ENCODE measurements at regions not wholly inside any gene's neighbourhood (a gene's known extent, or its start where the extent isn't known, plus 50 kb on each side); places are given as distances from the start of the nearest gene placed in this dataset.

DNA sequence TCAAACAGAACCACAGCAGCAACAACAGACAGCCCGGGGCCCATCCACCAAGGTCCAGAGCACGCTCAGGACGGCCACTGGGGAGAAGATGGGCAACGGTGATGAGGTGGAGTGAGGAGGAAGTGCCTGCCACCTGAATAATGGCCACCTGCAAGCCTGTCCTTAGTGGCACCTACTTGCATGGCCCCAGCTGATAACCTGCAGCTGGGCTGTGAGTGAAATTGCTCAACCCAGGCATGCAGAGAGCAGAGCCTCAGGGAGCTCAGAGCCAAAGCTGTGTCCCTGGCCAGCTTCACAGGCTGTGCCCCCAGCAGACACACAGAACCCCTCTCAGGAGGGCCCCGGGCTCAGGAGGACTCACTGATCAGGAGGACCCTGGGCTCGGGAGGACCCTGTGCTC lies 102.4 kb upstream of the ADRA2C start:
- H3K27me3 ChIP-seq, result no peaks in the 10 kb centered on the region

DNA sequence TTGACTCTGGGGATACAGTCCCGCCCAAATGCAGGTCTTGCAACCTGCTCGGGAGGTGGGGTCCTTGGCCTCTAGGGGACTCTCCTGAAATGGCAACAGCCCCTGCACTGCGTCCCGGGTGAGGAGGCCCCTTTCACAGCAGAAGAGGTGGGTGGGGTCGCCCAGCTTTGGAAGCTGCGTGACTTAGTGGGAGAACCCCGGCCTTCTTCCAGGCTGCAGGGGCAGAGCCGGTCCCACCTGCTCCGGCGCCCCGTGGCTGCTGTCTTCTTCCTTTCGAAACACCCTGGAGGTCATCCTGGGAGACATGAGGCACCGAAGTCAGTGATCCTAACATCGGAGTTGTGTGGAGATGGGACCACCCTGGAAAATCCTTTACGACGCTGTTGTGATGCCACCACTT lies 103.7 kb upstream of the ADRA2C start:
- H3K36me3 ChIP-seq, result no peaks in the 10 kb centered on the region
- H3K9me3 ChIP-seq, result no peaks in the 10 kb centered on the region
- no peak for DNase-seq
- H3K4me3 ChIP-seq, result no peak overlapping the region
- no peaks in the 10 kb centered on the region for H3K27me3 ChIP-seq

More for the DNA sequence above, 102.4 kb upstream of the ADRA2C start:
- no peaks in the 10 kb centered on the region for H3K36me3 ChIP-seq
- H3K9me3 ChIP-seq, result no peaks in the 10 kb centered on the region
- no peak for DNase-seq
- no peak overlapping the region for H3K4me3 ChIP-seq

DNA sequence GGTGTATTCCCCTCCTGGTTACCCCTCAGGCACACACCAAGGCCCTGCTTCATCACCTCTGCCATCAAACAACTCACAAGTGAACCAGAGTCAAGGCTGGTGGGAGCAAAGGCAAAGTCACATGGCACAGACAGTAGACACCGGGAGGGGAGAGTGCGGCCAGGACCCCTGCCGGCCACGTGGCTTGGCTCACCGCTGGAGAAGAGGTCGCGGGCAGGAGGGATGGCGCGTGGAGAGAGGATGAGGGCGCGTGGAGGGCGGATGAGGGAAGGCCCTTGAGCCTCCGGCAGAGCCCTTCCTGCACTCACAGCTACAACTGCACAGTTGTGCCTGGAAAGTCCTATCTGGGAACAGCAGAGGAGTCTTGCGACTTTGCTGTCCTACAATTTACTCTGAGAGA lies 104.2 kb upstream of the ADRA2C start:
- no peak for DNase-seq
- Histone ChIP-seq H3K9me3 (no peaks in the 10 kb centered on the region), H3K27me3 (no peaks in the 10 kb centered on the region), H3K36me3 (no peaks in the 10 kb centered on the region), H3K4me3 (no peak overlapping the region)

DNA sequence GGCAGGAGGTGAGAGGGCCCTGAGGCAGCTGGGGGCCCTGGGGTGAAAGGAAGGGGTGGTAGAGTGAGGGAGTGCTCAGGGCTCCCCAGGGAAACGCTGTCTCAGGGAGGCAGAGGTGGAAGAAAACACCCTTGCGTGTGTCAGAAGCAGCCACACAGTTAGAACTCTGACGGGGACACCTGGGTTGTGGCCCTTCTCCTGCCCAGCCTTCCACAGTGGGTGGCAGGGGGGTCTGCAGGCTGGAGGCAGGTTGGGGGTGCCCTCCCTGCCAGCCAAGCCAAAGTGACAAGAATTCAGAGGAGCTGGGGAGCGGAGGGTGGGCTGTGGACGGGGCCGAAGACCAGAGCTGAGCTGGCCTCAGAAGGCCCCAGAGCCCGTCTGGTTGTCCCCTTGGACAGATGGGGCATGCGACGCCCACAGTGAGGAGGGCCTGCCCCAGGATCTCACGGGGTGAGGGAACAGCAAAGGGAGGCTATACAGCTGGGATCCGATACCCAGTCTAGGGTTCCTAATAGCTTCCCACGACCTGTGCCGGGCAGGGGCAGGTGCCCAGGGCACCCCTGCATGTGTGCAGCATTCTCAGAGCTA lies 105.2 kb upstream of the ADRA2C start:
- H3K36me3 ChIP-seq, result no peaks in the 10 kb centered on the region
- no peak overlapping the region for H3K4me3 ChIP-seq
- no peaks in the 10 kb centered on the region for H3K9me3 ChIP-seq
- no peak for DNase-seq
- H3K27me3 ChIP-seq, result no peaks in the 10 kb centered on the region

DNA sequence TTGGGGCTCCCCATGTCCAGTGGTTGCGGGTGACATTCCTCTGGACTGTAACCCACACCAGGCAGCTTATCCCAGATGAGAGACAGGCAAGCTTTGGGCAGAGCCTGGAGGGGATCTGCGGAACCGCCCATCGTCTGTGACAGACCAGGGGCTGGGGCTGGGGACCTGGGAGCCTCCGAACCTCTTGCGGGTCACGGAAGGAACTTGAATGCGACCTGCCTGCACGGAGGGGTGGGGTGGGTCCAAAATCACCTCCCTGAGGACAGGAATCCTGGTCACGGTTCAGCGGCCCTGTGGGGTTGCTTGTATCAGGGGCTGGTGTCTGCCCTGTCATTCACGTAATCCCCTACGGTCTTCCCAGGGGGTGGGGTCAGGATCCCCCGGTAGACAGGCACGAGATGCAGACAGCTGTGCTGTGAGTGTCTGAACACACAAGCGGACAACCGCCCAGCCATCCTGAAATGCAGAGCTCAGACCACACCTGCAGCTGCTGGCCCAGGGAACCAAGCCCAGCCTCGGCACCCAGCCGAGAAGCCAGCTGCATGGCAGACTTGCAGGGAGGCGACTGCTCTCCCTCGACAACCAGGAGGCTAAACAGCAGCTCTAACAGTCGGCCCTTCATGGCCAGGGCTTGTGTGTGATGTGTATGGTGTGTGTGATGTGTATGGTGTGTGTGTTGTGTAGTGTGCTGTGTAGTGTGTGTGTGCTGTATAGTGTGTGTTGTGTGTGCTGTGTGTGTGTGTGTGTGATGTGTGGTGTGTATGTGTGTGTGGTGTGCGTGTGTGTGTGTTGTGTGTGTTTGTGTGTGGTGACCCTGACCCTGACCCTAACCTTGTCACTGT lies 105.9 kb upstream of the ADRA2C start:
- DNase-seq, result peak; percentile 22
- no peaks in the 10 kb centered on the region for H3K27me3 ChIP-seq
- no peaks in the 10 kb centered on the region for H3K36me3 ChIP-seq
- no peaks in the 10 kb centered on the region for H3K9me3 ChIP-seq
- H3K4me3 ChIP-seq, result no peak overlapping the region

DNA sequence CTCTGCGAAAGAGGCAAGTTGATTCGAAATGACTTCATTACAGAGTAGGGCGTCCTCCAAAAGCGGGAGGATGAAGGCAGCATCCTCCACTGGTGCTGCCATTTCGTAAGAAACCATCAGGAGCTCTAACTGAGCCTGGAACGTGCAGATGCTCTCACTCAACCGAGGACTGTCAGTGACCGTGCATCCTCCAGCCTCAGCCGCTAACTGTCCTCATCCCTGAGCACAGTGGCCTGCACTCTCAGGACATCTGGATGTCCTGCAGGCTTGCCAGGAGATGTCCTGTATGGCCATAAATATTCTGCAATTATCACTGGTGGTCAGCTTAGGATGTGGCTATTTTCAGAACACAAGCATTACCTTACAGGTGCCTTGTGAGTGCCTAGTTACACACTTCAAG lies 107.1 kb upstream of the ADRA2C start:
- no peaks in the 10 kb centered on the region for H3K36me3 ChIP-seq
- H3K4me3 ChIP-seq, result no peak overlapping the region
- H3K27me3 ChIP-seq, result no peaks in the 10 kb centered on the region
- no peaks in the 10 kb centered on the region for H3K9me3 ChIP-seq
- no peak for DNase-seq

DNA sequence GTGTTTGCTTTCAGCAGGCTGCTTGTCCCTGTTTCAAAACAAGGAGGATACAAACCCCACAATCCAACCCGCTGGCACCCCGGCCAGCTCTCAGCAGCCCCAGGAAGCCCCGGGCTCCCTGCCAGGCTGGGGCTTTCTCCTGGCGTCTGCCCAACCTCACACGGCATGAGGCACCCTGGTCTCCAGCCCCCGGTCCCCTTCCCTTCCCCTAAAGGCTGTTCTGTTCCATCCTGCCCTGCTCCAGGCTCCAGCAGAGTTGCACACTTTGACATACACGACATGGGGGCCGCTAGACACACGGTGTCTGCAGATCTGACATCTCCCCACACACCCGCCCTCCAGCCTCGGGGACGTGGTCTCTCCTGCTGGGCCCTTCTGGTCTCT lies 107.7 kb upstream of the ADRA2C start:
- no peaks in the 10 kb centered on the region for H3K36me3 ChIP-seq
- H3K9me3 ChIP-seq, result no peaks in the 10 kb centered on the region
- peak; percentile 18 for DNase-seq
- no peak overlapping the region for H3K4me3 ChIP-seq
- H3K27me3 ChIP-seq, result no peaks in the 10 kb centered on the region

DNA sequence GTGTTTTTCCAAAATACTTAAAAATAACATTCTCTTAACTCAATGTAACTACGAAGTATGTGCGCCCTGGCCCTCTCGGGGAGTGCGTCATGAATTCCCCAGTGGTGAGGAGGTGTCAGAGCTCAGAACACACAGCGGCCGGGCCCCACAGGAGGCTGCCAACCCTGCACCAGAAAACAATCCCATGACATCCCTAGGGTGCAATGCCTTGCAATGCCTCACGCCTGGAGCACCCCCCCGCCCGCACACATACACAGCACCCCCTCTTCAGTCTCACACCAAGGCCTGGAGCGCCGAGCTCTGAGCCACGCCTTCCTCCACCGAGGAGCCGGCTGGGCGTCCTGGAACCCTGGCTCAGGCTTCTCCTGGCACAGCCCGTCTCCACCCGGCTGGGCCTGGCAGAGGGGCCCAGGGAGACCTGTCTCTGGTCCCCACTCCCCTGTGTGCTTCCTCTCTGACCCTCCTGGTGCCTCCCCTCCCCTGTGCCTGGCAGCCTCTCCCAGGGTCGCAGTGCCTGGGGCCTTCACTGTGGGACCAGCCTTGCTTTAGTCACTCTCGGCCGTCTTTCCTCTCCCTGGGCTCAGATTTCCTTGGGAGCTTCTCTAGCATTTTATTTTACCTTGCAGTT lies 108.2 kb upstream of the ADRA2C start:
- Histone ChIP-seq H3K36me3 (no peaks in the 10 kb centered on the region), H3K4me3 (no peak overlapping the region), H3K27me3 (no peaks in the 10 kb centered on the region), H3K9me3 (no peaks in the 10 kb centered on the region)
- DNase-seq, result peak; percentile 84

DNA sequence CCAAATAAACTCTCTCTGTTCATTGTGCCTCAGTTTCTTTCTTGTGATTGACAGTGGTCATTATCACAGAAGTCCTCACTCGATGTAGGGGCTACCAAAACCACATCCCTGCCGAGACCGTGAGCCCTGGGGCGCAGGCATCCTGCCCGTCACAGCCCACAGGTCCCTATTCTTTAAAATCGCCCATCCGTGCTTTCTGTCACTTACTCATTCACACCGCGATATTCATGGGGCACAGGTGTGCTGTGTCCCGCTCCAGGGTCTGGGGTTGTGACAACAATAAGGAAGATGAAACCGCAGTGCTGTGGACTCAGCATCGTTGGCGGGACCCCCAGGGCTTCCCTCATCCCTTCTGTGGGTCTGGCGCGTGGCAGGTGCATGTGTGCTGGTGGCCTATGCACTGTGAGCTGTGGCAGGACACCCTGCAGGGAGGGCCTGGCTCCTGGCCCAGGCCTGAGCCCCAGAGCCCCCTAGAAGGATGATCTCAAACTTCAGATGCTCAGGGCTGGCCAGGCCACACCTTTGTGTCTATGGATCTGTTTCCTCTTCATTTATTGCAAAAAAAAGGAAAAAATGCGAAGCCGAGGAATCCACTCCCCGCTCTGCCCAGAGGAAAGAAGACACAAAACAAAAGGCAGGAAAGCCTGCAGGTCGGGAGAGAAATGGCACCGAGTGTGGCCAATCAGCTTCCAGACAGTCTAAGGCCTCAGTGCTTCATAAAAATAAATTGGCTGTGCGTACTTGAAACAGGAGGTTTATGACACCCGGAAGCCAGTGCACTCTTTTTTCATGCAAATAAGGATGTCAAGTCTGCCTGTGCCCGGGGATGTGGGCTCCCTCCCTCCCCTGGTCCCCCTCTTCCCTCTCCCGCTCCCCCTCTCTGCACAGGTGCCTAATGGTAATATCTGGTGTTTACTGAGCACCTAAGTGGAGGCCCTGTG lies 109.5 kb upstream of the ADRA2C start:
- Histone ChIP-seq H3K36me3 (no peaks in the 10 kb centered on the region), H3K9me3 (no peaks in the 10 kb centered on the region), H3K27me3 (no peaks in the 10 kb centered on the region), H3K4me3 (no peak overlapping the region)
- DNase-seq, result no peak

DNA sequence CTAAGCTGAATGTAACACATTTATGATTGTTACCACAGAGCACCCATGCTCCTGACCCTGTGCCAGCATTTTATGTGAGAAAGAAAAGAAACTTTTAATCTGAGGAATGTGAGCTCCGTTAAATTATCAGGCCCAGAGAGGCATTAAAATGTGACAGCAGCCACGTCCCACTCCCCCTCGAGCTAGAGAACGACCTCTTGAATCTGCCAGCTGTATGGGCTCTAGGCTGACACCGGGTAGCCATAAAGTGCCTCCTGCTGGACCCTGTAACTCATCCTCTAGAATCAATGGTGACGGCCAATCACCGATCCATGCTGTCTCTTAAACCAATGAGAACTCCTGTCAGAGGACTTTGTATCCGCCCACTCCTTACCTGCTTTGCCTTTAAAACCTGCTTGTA lies 110.2 kb upstream of the ADRA2C start:
- no peak for DNase-seq

DNA sequence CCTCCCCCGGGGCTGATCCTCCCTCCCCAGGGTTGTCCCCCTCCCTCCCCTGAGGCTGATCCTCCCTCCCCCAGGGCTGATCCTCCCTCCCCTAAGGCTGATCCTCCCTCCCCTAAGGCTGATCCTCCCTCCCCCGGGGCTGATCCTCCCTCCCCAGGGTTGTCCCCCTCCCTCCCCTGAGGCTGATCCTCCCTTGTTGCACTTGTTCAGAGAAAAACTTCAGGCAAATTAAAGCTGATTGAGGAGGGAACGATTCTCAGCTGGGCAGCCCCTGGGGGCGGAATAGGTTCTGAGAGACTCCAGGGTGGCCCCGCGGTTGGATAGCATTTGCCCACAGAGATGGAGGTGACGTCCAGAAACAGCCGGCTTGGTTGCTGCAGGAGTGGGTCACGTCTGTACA lies 110.7 kb upstream of the ADRA2C start:
- no peaks in the 10 kb centered on the region for H3K36me3 ChIP-seq
- no peak overlapping the region for H3K4me3 ChIP-seq
- H3K9me3 ChIP-seq, result no peaks in the 10 kb centered on the region
- no peak for DNase-seq
- H3K27me3 ChIP-seq, result no peaks in the 10 kb centered on the region

More for the DNA sequence above, 110.2 kb upstream of the ADRA2C start:
- Histone ChIP-seq H3K27me3 (no peaks in the 10 kb centered on the region), H3K9me3 (no peaks in the 10 kb centered on the region), H3K36me3 (no peaks in the 10 kb centered on the region), H3K4me3 (no peak overlapping the region)

DNA sequence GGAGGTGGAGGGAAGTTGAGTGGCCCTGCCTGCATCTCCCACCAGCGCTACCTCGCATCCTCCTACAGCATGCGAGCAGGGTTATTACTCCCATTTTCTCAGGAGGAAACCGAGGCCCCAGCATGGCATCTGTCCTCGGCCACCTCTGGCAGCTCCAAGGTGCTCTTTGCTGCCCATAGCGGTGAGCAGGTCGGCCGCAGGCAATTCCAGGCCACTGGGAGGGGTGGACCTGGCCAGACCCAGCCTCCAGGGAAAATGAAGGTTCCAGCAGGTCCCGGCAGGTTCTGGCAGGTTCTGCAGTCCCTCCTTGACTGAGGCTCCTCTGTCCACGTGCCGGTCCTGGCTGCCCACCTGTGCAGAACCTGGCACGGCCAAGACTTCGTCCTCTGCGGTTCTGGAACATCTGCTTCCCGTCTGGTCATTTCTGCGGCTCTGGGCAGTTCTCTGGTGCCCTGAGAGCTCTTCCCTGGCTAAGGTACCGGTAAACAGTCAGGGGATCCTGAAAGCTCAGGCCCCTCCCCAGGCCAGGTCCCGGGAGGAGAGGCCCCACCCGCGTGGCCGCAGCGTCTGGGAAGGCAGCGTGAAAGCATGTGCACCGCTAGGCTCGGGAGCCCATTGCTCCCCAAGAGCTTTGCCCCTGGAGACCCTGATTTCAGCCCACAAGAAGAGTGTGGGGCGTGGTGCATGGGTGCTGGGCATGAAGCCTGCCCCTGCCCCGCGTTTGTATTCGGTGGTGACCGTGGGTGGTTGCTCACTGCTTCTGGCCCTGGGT lies 112.0 kb upstream of the ADRA2C start:
- Histone ChIP-seq H3K27me3 (no peaks in the 10 kb centered on the region), H3K36me3 (no peaks in the 10 kb centered on the region), H3K9me3 (no peaks in the 10 kb centered on the region), H3K4me3 (no peak overlapping the region)
- no peak for DNase-seq

DNA sequence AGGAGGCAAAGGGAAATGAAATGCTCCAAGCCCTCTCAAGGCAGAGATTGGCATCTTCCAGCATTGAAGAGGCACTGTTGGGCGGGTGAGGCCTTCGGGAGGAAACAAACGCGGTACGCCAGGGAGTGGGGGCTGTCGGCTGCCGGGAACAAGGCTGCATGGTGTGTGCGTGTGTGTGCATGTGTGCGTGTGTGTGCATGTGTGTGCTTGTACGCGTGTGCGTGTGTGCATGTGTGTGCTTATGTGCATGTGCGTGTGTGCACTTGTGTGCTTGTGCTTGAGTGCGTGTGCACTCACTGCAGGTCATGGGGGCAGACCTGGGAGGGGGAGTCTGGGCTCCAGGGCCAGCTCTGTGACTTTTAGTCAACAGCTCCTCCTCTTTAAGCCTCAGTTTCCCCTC lies 113.6 kb upstream of the ADRA2C start:
- no peak for DNase-seq
- H3K9me3 ChIP-seq, result no peaks in the 10 kb centered on the region
- H3K27me3 ChIP-seq, result no peaks in the 10 kb centered on the region
- H3K4me3 ChIP-seq, result no peak overlapping the region
- no peaks in the 10 kb centered on the region for H3K36me3 ChIP-seq

DNA sequence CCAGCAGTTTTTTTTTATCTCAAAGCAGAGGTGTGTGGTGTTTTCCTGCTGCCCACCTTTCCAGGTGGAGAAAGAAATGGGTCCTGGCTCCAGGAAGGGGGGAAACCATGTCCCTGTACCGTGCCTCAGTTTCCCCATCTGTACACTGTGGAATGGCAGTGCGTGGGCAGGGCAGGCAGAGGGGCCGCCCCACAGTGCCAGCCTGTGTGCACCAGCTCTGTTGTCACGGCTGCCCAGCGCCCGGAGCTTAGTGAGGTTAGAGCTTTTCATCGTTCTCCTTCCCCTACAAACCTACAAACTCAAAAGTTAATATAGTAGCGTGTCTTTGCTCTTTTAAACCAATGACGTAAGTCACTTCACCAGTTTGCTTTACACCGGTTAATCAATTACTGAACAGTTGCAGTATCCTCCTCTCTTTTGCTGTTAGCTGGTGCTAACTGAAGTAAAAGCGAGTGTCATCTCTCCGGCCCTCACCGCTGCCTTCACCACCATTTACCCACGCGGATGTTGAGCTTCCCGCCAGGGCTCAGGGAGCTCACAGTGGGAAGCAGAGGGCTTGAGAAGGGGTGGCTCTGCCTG lies 114.8 kb upstream of the ADRA2C start:
- no peaks in the 10 kb centered on the region for H3K27me3 ChIP-seq
- DNase-seq, result no peak
- H3K4me3 ChIP-seq, result no peak overlapping the region
- H3K36me3 ChIP-seq, result no peaks in the 10 kb centered on the region
- H3K9me3 ChIP-seq, result no peaks in the 10 kb centered on the region

DNA sequence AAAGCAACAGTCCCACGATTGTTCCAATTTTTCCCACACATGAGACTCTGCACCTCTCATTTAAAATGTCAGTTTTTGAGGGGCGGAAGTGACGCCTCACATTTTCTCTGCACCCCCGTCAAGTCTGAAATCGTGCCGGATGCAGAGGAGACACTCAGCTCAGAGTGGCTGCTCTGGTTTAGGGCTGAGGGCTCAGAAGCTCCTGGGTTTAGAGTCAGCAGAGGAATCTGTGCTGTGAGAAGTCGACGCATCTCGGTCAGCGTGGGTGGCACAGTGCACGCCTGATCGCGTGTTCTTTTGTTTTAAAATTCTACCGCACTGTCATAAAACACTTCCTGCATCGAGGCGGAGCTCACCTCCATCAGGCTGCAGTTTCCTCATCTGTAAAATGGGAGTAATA lies 116.7 kb upstream of the ADRA2C start:
- no peak overlapping the region for H3K4me3 ChIP-seq
- H3K36me3 ChIP-seq, result no peaks in the 10 kb centered on the region
- H3K9me3 ChIP-seq, result no peaks in the 10 kb centered on the region
- DNase-seq, result no peak
- H3K27me3 ChIP-seq, result no peaks in the 10 kb centered on the region

DNA sequence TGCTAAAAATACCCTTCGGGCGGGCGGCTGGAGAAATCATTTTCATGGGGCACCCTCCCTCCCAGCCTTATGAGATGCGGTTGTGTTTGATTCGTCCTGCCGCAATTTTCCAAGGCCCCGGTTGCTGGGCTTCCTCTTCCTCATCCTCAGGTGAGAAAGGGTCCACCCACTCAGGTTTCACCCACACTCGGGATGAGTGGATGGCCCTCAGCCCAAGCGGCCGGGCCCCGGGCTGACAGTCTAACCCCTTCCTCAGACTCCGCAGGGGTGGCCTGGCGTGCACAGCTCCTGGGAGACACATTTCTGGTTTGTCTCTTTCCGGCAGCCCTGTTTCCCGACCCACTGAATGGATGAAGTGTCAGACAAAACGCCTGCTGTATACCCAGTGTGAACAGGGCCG lies 116.5 kb upstream of the LRPAP1 start:
- no peak for DNase-seq
- no peaks in the 10 kb centered on the region for H3K9me3 ChIP-seq
- no peaks in the 10 kb centered on the region for H3K27me3 ChIP-seq

More for the DNA sequence above, 116.5 kb upstream of the LRPAP1 start:
- H3K36me3 ChIP-seq, result no peaks in the 10 kb centered on the region
- H3K4me3 ChIP-seq, result no peak overlapping the region
